SU-DHL-6 (cell line): ENCODE measurements at regions not wholly inside any gene's neighbourhood (a gene's known extent, or its start where the extent isn't known, plus 50 kb on each side); places are given as distances from the start of the nearest gene placed in this dataset.

Experiments
- CTCF ChIP-seq: fragments of 200-600 bp; sonication (generic); IDR thresholded peaks from one replicate; pipeline ENCODE4 v1.5.1; 2017; ENCODE audit warnings: antibody characterized with exemption, mild to moderate bottlenecking, low read length, moderate library complexity; ENCODE audit not compliant: insufficient read depth, poor library complexity, severe bottlenecking
- EZH2phosphoT487 ChIP-seq: fragments of 200-600 bp; sonication (generic), shearing (Covaris generic); conservative IDR thresholded peaks from 2 replicates; pipeline ENCODE4 v1.6.1; 2018; ENCODE audit warnings: mild to moderate bottlenecking, antibody characterized with exemption, low read length, moderate library complexity, mixed read lengths

GRCh38 chr1:30195424-30196134 is 527.8 kb downstream of the MATN1 start:
- no peak for TF ChIP-seq CTCF
- TF ChIP-seq EZH2phosphoT487 = no peak
